T-cell (primary cell): ENCODE measurements at regions not wholly inside any gene's neighbourhood (a gene's known extent, or its start where the extent isn't known, plus 50 kb on each side); places are given as distances from the start of the nearest gene placed in this dataset.

Experiments used
- ATAC-seq, 4 experiments: fragments of 200-7000 bp in 3 of 4; fragments of 150-1000 bp in 1 of 4; cut with Tn5 transposase; replicated peaks in 1 of 4; 1 replicate in 3 of 4; 2 replicates in 1 of 4; pipeline ENCODE4 v1.10.0; 2021; ENCODE audit warnings: moderate library complexity in 3 of 4, mild to moderate bottlenecking in 2 of 4, moderate number of reproducible peaks in 1 of 4
- CTCF ChIA-PET, 2 donors: fragments of 300-600 bp; sonication (Branson Sonifier 250); formaldehyde crosslinking; loops; one replicate each; lab custom pipeline; 2022; ENCODE audit warnings: antibody characterized with exemption in 2 of 2; lab: Charles Lee
- POLR2A ChIA-PET, 2 donors: fragments of 300-600 bp; sonication (Branson Sonifier 250); formaldehyde crosslinking; loops; one replicate each; lab custom pipeline; 2022; ENCODE audit warnings: antibody characterized with exemption in 2 of 2; lab: Charles Lee
- DNase-seq, 35 experiments: peaks; one replicate each; pipeline versions ENCODE4 v3.0.0 to v3.0.0-alpha.2; 2013 to 2023
- H3K27ac ChIP-seq: one replicate; pipeline ENCODE4 v1.5.1; 2013; ENCODE audit warnings: low read length
- H3K27me3 ChIP-seq, 2 experiments: replicated peaks in 1 of 2; 1 replicate in 1 of 2; 2 replicates in 1 of 2; pipeline versions ENCODE4 v1.6.1 to v1.7.0; 2013; ENCODE audit warnings: low read length in 1 of 2, mixed read lengths in 1 of 2; ENCODE audit not compliant: control insufficient read depth in 2 of 2, insufficient read depth in 2 of 2; ENCODE audit errors: extremely low read depth in 1 of 2
- H3K36me3 ChIP-seq, 2 donors: 1 replicate in 1 of 2; 2 replicates in 1 of 2; pipeline versions ENCODE4 v1.6.1 to v1.7.0; 2013; ENCODE audit warnings: low read length in 1 of 2; ENCODE audit not compliant: control insufficient read depth in 2 of 2, insufficient read depth in 1 of 2; ENCODE audit errors: extremely low read depth in 1 of 2
- H3K4me1 ChIP-seq, 2 experiments: 1 replicate in 1 of 2; 2 replicates in 1 of 2; pipeline versions ENCODE4 v1.6.1 to v1.7.0; 2013; ENCODE audit warnings: low read length in 2 of 2, mixed read lengths in 1 of 2; ENCODE audit not compliant: insufficient read depth in 2 of 2, control insufficient read depth in 1 of 2; ENCODE audit errors: extremely low read depth in 1 of 2
- H3K4me3 ChIP-seq, 2 donors: 1 replicate in 1 of 2; 2 replicates in 1 of 2; pipeline versions ENCODE4 v1.5.1 to v1.7.0; 2013; ENCODE audit warnings: mild to moderate bottlenecking in 2 of 2, low read length in 1 of 2, moderate library complexity in 1 of 2; ENCODE audit not compliant: control insufficient read depth in 1 of 2; ENCODE audit errors: extremely low read depth in 1 of 2
- H3K9me3 ChIP-seq: 2 replicates; pipeline ENCODE4 v1.7.0; 2013
- H3K27ac Mint-ChIP-seq, 2 donors: one replicate each; pipeline ENCODE4 v1.8.0; 2020 to 2021; ENCODE audit warnings: mild to moderate bottlenecking in 2 of 2, mixed read lengths in 2 of 2
- H3K27me3 Mint-ChIP-seq, 2 donors: one replicate each; pipeline ENCODE4 v1.8.0; 2021 to 2022; ENCODE audit warnings: mixed read lengths in 2 of 2
- H3K36me3 Mint-ChIP-seq: one replicate; pipeline ENCODE4 v1.8.0; 2021; ENCODE audit warnings: mixed read lengths
- H3K4me1 Mint-ChIP-seq, 3 donors: one replicate each; pipeline ENCODE4 v1.8.0; 2020 to 2022; ENCODE audit warnings: mixed read lengths in 3 of 3, mild to moderate bottlenecking in 1 of 3
- H3K4me3 Mint-ChIP-seq, 3 donors: one replicate each; pipeline ENCODE4 v1.8.0; 2020 to 2022; ENCODE audit warnings: mild to moderate bottlenecking in 3 of 3, mixed read lengths in 3 of 3, moderate library complexity in 3 of 3
- H3K9me3 Mint-ChIP-seq, 3 donors: one replicate each; pipeline ENCODE4 v1.8.0; 2020 to 2022; ENCODE audit warnings: mixed read lengths in 3 of 3
- WGBS: methylation state at CpG from one replicate; pipeline ENCODE4 v1.1.5; 2013; ENCODE audit warnings: missing lambda C conversion rate; ENCODE audit not compliant: insufficient coverage; 5-methylcytosine and 5-hydroxymethylcytosine counted together

- no peak for ATAC-seq
- peaks cover 0 to 7% (median 0%) of the 10 kb centered on the region in 3 donors for H3K9me3 Mint-ChIP-seq
- H3K9me3 ChIP-seq: no peaks in the 10 kb centered on the region
Measured at GRCh38 chr18:2168022-2168421, 403.3 kb downstream of the METTL4 start.

GRCh38 chr18:2169656-2170055, 401.6 kb downstream of the METTL4 start:
- Mint-ChIP-seq H3K4me3 (no peak overlapping the region), H3K27me3 (peaks cover 0 to 6% of the 10 kb centered on the region in 2 donors), H3K9me3 (peaks cover 0 to 7% (median 0%) of the 10 kb centered on the region in 3 donors), H3K27ac (no peak overlapping the region), H3K36me3 (no peaks in the 10 kb centered on the region), H3K4me1 (no peaks in the 10 kb centered on the region)
- DNase-seq (no peak), ATAC-seq (no peak)
- POLR2A ChIA-PET: no interaction called here
- Histone ChIP-seq H3K36me3 (no peaks in the 10 kb centered on the region), H3K9me3 (no peaks in the 10 kb centered on the region), H3K27ac (no peak overlapping the region), H3K4me1 (no peaks in the 10 kb centered on the region), H3K27me3 (no peaks in the 10 kb centered on the region), H3K4me3 (no peak overlapping the region)
- CTCF ChIA-PET: interaction anchor here in 1 of 2 donors (0.6 kb wide), 1 partner anchor 86 kb away, joined by 4 read pairs; no protein-coding TSS in a partner anchor

More at GRCh38 chr18:2168022-2168421, 403.3 kb downstream of the METTL4 start:
- peaks cover 0 to 8% of the 10 kb centered on the region in 2 donors for H3K27me3 Mint-ChIP-seq
- no peak overlapping the region for H3K27ac ChIP-seq
- no peaks in the 10 kb centered on the region for H3K27me3 ChIP-seq
- no peaks in the 10 kb centered on the region for H3K36me3 Mint-ChIP-seq
- H3K4me1 ChIP-seq: no peaks in the 10 kb centered on the region
- no peak overlapping the region for H3K4me3 Mint-ChIP-seq
- no peak overlapping the region for H3K4me3 ChIP-seq
- no peaks in the 10 kb centered on the region for H3K4me1 Mint-ChIP-seq
- no peaks in the 10 kb centered on the region for H3K36me3 ChIP-seq
- whole genome bisulfite sequencing: 79% methylated on average over 4 of the region's 5 CpGs
- DNase-seq: no peak
- POLR2A ChIA-PET: no interaction called here
- CTCF ChIA-PET: no interaction called here
- H3K27ac Mint-ChIP-seq: no peak overlapping the region

- DNase-seq (no peak), ATAC-seq (no peak)
- Mint-ChIP-seq H3K36me3 (no peaks in the 10 kb centered on the region), H3K9me3 (peaks cover 0 to 7% (median 0%) of the 10 kb centered on the region in 3 donors), H3K27ac (no peak overlapping the region), H3K27me3 (peaks cover 0 to 6% of the 10 kb centered on the region in 2 donors), H3K4me1 (no peaks in the 10 kb centered on the region), H3K4me3 (no peak overlapping the region)
- 58% methylated on average over 1 of the region's 5 CpGs for WGBS
- Histone ChIP-seq H3K4me3 (no peak overlapping the region), H3K9me3 (no peaks in the 10 kb centered on the region), H3K4me1 (no peaks in the 10 kb centered on the region), H3K27ac (no peak overlapping the region), H3K36me3 (no peaks in the 10 kb centered on the region), H3K27me3 (no peaks in the 10 kb centered on the region)
- POLR2A ChIA-PET: interaction anchor here in 1 of 2 donors (0.6 kb wide), 1 partner anchor 11 kb away, joined by 10 read pairs; no protein-coding TSS in a partner anchor
- CTCF ChIA-PET: no interaction called here
Measured at GRCh38 chr18:2171840-2172625, 399.3 kb downstream of the METTL4 start.

- Histone ChIP-seq H3K9me3 (no peaks in the 10 kb centered on the region), H3K27ac (no peak overlapping the region), H3K36me3 (no peaks in the 10 kb centered on the region), H3K27me3 (no peaks in the 10 kb centered on the region), H3K4me3 (no peak overlapping the region), H3K4me1 (no peaks in the 10 kb centered on the region)
- ChIA-PET CTCF (no interaction called here), POLR2A (interaction anchor here in 1 of 2 donors (0.6 kb wide), 1 partner anchor 10 kb away, joined by 10 read pairs; no protein-coding TSS in a partner anchor)
- WGBS: no CpG with 5 or more reads among the region's 2 CpGs
- Mint-ChIP-seq H3K36me3 (no peaks in the 10 kb centered on the region), H3K27ac (no peak overlapping the region), H3K4me1 (no peaks in the 10 kb centered on the region), H3K27me3 (peaks cover 3 to 6% of the 10 kb centered on the region in 2 donors), H3K9me3 (peaks cover 0 to 7% (median 0%) of the 10 kb centered on the region in 3 donors), H3K4me3 (no peak overlapping the region)
- ATAC-seq (no peak), DNase-seq (no peak)
Measured at GRCh38 chr18:2172881-2173280, 398.4 kb downstream of the METTL4 start.

GRCh38 chr18:2173486-2173885, 397.8 kb downstream of the METTL4 start:
- ATAC-seq (no peak), DNase-seq (no peak)
- peaks cover 3 to 6% of the 10 kb centered on the region in 2 donors for H3K27me3 Mint-ChIP-seq
- H3K27ac Mint-ChIP-seq: no peak overlapping the region
- H3K4me3 Mint-ChIP-seq: no peak overlapping the region
- no peaks in the 10 kb centered on the region for H3K4me1 Mint-ChIP-seq
- H3K36me3 ChIP-seq: no peaks in the 10 kb centered on the region
- no peaks in the 10 kb centered on the region for H3K9me3 ChIP-seq
- H3K27me3 ChIP-seq: no peaks in the 10 kb centered on the region
- H3K4me3 ChIP-seq: no peak overlapping the region
- no peaks in the 10 kb centered on the region for H3K4me1 ChIP-seq
- WGBS: 54% methylated on average over 4 of the region's 4 CpGs
- no peak overlapping the region for H3K27ac ChIP-seq
- peaks cover 0 to 7% (median 0%) of the 10 kb centered on the region in 3 donors for H3K9me3 Mint-ChIP-seq
- no peaks in the 10 kb centered on the region for H3K36me3 Mint-ChIP-seq
- CTCF ChIA-PET: no interaction called here
- POLR2A ChIA-PET: no interaction called here

- no peak overlapping the region for H3K4me3 ChIP-seq
- H3K36me3 ChIP-seq: no peaks in the 10 kb centered on the region
- peaks cover 3 to 6% of the 10 kb centered on the region in 2 donors for H3K27me3 Mint-ChIP-seq
- H3K4me1 Mint-ChIP-seq: no peaks in the 10 kb centered on the region
- H3K9me3 ChIP-seq: no peaks in the 10 kb centered on the region
- no peaks in the 10 kb centered on the region for H3K36me3 Mint-ChIP-seq
- POLR2A ChIA-PET: no interaction called here
- no peak overlapping the region for H3K27ac Mint-ChIP-seq
- no peak for DNase-seq
- no CpG with 5 or more reads among the region's 5 CpGs for WGBS
- H3K27ac ChIP-seq: no peak overlapping the region
- no peak overlapping the region for H3K4me3 Mint-ChIP-seq
- H3K27me3 ChIP-seq: peaks cover 0 to 3% of the 10 kb centered on the region in 2 experiments
- H3K4me1 ChIP-seq: no peaks in the 10 kb centered on the region
- H3K9me3 Mint-ChIP-seq: no peaks in the 10 kb centered on the region
- CTCF ChIA-PET: no interaction called here
- no peak for ATAC-seq
Measured at GRCh38 chr18:2178036-2178435, 393.3 kb downstream of the METTL4 start.
